NCI-H2107 treated with DMSO at 0.1 percent for 48 hours (cell line): ENCODE measurements at regions not wholly inside any gene's neighbourhood (a gene's known extent, or its start where the extent isn't known, plus 50 kb on each side); places are given as distances from the start of the nearest gene placed in this dataset.

Experiments used
- DNase-seq: peaks from one replicate; lab custom pipeline; 2025; ENCODE audit not compliant: unreplicated experiment; lab: John Stamatoyannopoulos, UW

DNA sequence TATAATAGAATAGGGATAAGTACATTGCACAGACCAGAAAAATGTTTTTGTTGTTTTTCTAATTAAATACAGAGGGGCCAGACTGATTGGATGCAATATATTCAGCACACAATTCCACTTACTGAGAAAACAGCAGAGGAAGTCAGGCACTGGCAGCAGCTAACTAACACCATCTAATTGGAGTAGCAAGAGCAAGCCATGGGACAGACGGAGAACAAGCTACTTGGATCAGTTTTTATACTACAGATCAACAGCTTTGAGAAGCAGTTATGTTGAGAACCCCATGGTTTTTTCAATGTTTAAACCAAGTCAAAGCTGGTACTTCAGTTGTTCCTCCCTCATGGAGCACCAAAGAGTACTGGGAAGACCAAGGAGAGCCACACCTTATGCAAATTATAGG lies 1249.4 kb downstream of the LRFN5 start:
- no peak for DNase-seq

GRCh38 chr14:42855085-42855484 lies 1248.4 kb downstream of the LRFN5 start:
- DNase-seq: no peak

DNA sequence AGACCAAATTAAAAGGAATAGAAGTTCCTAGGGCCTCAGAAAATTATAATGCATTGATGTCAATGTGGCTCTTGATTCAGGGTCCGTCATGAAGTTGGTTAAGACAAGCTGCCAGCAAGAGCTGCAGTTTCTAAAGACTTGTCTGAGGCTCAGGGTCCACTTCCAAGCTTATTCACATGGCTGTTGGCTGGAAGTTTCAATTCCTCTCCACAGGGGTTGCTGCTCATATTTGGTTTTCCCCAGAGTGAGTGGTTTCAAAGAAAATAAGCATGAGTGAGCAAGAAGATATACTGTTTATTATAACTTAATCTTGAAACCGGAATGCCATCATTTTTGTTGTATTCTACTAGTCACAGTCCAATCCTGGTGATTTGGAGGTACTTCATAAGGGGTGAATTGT lies 1247.4 kb downstream of the LRFN5 start:
- DNase-seq: no peak

DNA sequence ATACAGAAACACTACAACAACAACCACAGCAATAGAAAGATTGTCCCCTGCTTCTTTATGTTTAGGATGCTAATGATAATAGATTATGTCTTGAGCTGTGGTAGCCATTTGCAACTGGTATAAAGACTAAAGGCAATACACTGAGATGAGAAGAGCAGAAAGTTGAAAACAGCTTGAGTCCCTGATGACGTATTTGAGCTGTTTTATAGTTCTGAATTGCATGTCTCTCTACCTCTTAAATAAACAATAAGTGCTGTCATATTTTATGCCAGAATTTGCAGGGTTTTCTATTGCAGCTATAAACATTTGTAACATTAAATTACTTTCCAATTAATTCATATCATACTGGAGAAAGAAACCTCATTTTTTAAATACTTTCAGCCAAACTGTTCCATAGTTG lies 1242.0 kb downstream of the LRFN5 start:
- DNase-seq: no peak

- no peak for DNase-seq
Observed at GRCh38 chr14:42814817-42815216, 1208.1 kb downstream of the LRFN5 start.

- no peak for DNase-seq
Observed at GRCh38 chr14:42806909-42807315, 1200.2 kb downstream of the LRFN5 start.

GRCh38 chr14:42804141-42804540 lies 1197.5 kb downstream of the LRFN5 start:
- no peak for DNase-seq

GRCh38 chr14:42802346-42802745 lies 1195.7 kb downstream of the LRFN5 start:
- no peak for DNase-seq

- no peak for DNase-seq
Observed at GRCh38 chr14:42792166-42792565, 1185.5 kb downstream of the LRFN5 start.

DNA sequence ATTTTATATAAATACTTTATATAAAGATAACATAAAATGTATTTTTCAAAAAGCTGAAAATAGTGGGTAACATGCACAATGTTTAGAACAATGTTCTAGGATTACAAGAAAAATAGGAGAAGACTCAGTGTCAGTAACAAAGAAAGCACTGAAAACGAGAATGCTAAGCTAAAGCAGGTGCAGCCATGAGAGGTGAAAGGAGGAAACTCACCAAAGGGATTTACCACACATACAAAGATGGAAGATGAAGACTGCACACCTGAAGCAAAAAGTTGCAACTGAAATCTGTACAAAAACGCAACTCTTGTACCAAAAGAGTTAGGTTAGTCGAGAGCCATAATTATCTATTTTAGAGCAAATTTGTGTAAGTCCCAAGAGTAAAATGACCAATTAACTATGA lies 1176.1 kb downstream of the LRFN5 start:
- DNase-seq: no peak

- no peak for DNase-seq
Observed at GRCh38 chr14:42778984-42779383, 1172.3 kb downstream of the LRFN5 start.

DNA sequence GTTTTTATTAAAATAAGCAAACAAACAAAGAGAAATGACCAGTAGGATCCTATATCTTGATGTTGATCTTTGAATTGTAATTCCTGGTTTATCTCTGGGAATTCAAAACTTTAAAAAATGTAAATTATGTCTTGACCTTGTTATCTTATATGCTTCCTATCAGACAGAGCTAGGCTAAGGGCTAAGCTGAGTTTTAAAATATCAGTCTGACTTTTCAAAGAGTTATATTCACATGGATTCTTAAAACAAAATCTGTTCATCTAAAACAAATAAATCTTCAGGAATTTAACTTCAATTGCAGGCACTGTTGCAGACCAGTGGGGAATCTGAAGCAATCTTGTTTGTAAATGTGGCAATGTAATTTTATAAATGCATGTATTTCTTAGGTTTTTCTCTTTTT lies 1144.1 kb downstream of the LRFN5 start:
- no peak for DNase-seq

DNA sequence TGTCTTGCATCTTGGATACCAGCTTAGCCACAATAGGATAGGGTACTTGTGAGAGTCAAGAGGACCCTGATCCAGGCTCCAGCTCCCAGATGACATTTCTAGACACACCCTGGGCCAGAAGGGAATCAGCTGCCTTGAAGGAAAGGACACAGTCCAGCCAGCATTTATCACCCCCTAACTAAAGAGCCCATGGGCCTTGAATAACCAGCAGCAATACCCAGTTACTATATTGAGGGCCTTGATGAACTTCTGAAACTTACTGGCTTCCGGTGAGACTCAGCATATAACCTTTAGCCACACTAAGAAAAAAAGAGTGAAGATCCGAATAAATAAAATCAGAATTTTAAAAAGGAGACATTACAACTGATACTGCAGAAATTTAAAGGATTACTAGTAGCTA lies 1135.4 kb downstream of the LRFN5 start:
- no peak for DNase-seq

GRCh38 chr14:42736408-42736807 lies 1129.7 kb downstream of the LRFN5 start:
- DNase-seq: no peak

DNA sequence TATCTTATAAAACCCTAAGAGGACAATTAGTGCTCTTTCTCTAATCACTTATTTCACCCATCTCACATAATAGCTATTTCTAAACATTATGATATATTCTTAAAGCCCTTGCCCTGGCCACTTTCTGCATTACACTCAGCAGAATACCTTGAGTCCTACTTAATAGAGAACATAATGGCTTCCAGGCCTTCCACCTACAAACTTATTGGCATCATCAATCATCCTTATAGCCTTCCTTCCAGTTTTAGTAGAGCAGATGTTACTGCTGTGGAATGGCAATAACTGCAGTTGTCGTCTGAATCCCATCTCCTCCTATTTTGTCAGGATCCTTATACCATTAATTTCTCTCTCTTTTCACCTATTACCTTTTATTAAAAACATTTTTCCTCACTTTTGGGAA lies 1127.4 kb downstream of the LRFN5 start:
- no peak for DNase-seq

- DNase-seq: no peak
Observed at GRCh38 chr14:42732005-42732404, 1125.3 kb downstream of the LRFN5 start.

DNA sequence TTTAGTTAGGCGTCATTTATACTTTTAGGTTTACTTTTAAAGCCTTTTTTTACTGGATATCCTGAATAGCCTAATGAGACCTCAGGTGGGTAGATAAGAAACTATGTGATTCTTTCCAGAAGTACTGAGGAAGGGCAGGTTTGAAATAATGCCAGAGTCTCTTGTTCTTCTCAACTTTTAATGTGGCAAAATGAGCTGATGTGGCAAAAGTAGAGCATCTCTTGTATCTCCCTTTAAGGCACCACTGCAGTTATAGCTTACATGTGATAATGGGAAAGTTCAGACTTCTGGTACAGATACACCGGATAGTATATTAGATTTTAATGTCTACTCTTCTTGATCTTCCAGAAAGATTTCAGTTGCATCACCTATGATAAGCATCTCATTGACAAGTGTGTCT lies 1124.8 kb downstream of the LRFN5 start:
- no peak for DNase-seq

- no peak for DNase-seq
Observed at GRCh38 chr14:42729681-42730080, 1123.0 kb downstream of the LRFN5 start.

- peak; percentile 100 for DNase-seq
Observed at GRCh38 chr14:42719391-42719790, 1112.7 kb downstream of the LRFN5 start.

DNA sequence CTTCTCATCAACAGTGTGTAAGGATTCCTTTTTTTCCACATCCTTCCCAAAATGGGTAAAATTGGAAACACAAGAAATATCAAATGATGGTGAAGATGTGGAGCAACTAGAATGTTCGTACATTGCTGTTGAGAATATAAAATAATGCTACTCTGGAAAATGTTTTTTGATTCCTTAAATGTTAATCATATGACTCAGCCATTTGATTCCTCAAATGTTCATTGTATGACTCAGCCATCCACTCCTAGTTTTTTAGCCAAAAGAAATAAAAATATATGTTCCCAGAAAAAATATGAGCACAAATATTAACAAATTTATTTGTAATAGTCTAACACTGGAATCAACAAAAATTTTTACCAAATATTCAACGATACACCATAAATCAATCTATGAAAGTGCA lies 1108.6 kb downstream of the LRFN5 start:
- no peak for DNase-seq

DNA sequence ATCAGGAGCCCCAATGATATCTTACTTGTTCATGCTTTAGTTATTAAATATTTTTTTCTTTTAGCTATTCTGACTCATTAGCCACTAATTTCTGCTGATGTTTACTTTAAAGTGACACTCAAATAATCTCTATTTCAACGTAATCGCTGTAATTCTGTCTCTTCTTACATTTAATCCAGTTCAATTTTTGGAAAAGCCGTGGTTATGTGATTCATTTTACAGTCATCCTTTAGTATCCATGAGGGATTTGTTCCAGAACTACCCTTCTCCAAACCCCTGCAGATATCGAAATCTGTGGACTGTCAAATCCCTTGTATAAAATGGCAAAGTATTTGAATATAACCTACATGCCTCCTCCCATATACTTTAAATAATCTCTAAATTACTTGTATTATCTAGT lies 1103.4 kb downstream of the LRFN5 start:
- DNase-seq: no peak

DNA sequence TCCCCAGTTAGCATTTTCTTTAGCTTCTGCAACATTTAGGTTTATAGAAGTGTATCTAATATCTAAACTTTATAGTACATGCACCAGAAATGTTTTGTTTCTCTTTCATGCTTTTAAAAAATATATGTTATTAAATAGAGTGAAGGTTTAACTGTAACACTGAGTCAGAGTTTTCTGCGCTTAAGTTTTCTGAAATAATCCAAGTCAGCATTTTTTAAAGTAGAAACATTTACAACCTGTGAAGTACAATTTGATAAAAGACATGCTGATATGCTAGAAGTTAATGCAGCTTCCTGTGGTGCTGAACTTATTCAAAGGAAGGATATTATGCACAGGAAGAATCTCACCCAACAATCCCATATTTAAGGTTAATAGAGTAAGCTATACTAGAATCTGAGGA lies 1096.8 kb downstream of the LRFN5 start:
- no peak for DNase-seq

- DNase-seq: no peak
Observed at GRCh38 chr14:42687421-42687820, 1080.7 kb downstream of the LRFN5 start.

GRCh38 chr14:42683707-42684106 lies 1077.0 kb downstream of the LRFN5 start:
- no peak for DNase-seq
